Activated CD4-positive, alpha-beta memory T cell treated with anti-CD3 and anti-CD28 coated beads for 36 hours (primary cell): ENCODE measurements at regions not wholly inside any gene's neighbourhood (a gene's known extent, or its start where the extent isn't known, plus 50 kb on each side); places are given as distances from the start of the nearest gene placed in this dataset.
"Not testable (repeated sequence)": the region's sequence is repeated elsewhere in the genome, so short reads cannot be mapped to it uniquely, and the experiment has no call there.

ENCODE experiments used
- CTCF ChIA-PET: fragments of 350-600 bp; sonication (Branson Sonifier 250); formaldehyde crosslinking; loops from one replicate; lab custom pipeline; 2021; ENCODE audit warnings: antibody characterized with exemption, inconsistent platforms; lab: Charles Lee
- POLR2A ChIA-PET: fragments of 350-600 bp; sonication (Branson Sonifier 250); formaldehyde crosslinking; loops from one replicate; lab custom pipeline; 2021; ENCODE audit warnings: antibody characterized with exemption; lab: Charles Lee
- DNase-seq: peaks from one replicate; pipeline ENCODE4 v3.0.0-alpha.2; 2020
- H3K27ac Mint-ChIP-seq: one replicate; pipeline ENCODE4 v1.8.0; 2021; ENCODE audit warnings: mixed read lengths
- H3K27me3 Mint-ChIP-seq: one replicate; pipeline ENCODE4 v1.8.0; 2021; ENCODE audit warnings: mixed read lengths
- H3K36me3 Mint-ChIP-seq: one replicate; pipeline ENCODE4 v1.8.0; 2021; ENCODE audit warnings: mixed read lengths
- H3K4me1 Mint-ChIP-seq: one replicate; pipeline ENCODE4 v1.8.0; 2021; ENCODE audit warnings: low read depth, mixed read lengths
- H3K4me3 Mint-ChIP-seq: one replicate; pipeline ENCODE4 v1.8.0; 2021; ENCODE audit warnings: mild to moderate bottlenecking, mixed read lengths
- H3K9me3 Mint-ChIP-seq: one replicate; pipeline ENCODE4 v1.8.0; 2021; ENCODE audit warnings: mixed read lengths
- intact Hi-C: fragments of 100-400 bp; cut with micrococcal nuclease; formaldehyde crosslinking; loops from one replicate; pipeline ENCODE4 v1.15.1; 2023

GRCh38 chr1:229924639-229925038, 142.4 kb upstream of the GALNT2 start:
- ChIA-PET CTCF (no interaction called here), POLR2A (no interaction called here)
- H3K4me1 Mint-ChIP-seq: no peaks in the 10 kb centered on the region
- H3K9me3 Mint-ChIP-seq: no peaks in the 10 kb centered on the region
- DNase-seq: no peak
- H3K27ac Mint-ChIP-seq: no peak overlapping the region
- H3K36me3 Mint-ChIP-seq: no peaks in the 10 kb centered on the region
- peaks cover 13% of the 10 kb centered on the region for H3K27me3 Mint-ChIP-seq
- H3K4me3 Mint-ChIP-seq: no peak overlapping the region
- intact Hi-C loops: no loop called here

- H3K27me3 Mint-ChIP-seq: peaks cover 22% of the 10 kb centered on the region
- no peaks in the 10 kb centered on the region for H3K36me3 Mint-ChIP-seq
- intact Hi-C loops: no loop called here
- no peaks in the 10 kb centered on the region for H3K4me1 Mint-ChIP-seq
- H3K27ac Mint-ChIP-seq: no peak overlapping the region
- ChIA-PET POLR2A (no interaction called here), CTCF (no interaction called here)
- no peak for DNase-seq
- H3K4me3 Mint-ChIP-seq: no peak overlapping the region
- no peaks in the 10 kb centered on the region for H3K9me3 Mint-ChIP-seq
These were observed 138.3 kb upstream of the GALNT2 start for GRCh38 chr1:229928767-229929166.

- POLR2A ChIA-PET, intact Hi-C loops, H3K4me1 Mint-ChIP-seq, CTCF ChIA-PET, DNase-seq, H3K27ac Mint-ChIP-seq, H3K36me3 Mint-ChIP-seq, H3K4me3 Mint-ChIP-seq, H3K9me3 Mint-ChIP-seq: not testable (repeated sequence)
- H3K27me3 Mint-ChIP-seq: peaks cover 23% of the 10 kb centered on the region
These were observed 135.3 kb upstream of the GALNT2 start for GRCh38 chr1:229931751-229932150.

GRCh38 chr1:229935157-229935556, 131.9 kb upstream of the GALNT2 start:
- H3K27me3 Mint-ChIP-seq: peaks cover 17% of the 10 kb centered on the region
- intact Hi-C loops, H3K27ac Mint-ChIP-seq, H3K4me3 Mint-ChIP-seq, POLR2A ChIA-PET, CTCF ChIA-PET, H3K36me3 Mint-ChIP-seq, DNase-seq, H3K4me1 Mint-ChIP-seq, H3K9me3 Mint-ChIP-seq: not testable (repeated sequence)

GRCh38 chr1:229938551-229938950, 128.5 kb upstream of the GALNT2 start:
- Mint-ChIP-seq H3K36me3 (no peaks in the 10 kb centered on the region), H3K27me3 (peaks cover 14% of the 10 kb centered on the region), H3K9me3 (no peaks in the 10 kb centered on the region), H3K4me1 (no peaks in the 10 kb centered on the region), H3K27ac (no peak overlapping the region), H3K4me3 (no peak overlapping the region)
- POLR2A ChIA-PET: no interaction called here
- intact Hi-C loops: no loop called here
- CTCF ChIA-PET: no interaction called here
- no peak for DNase-seq

GRCh38 chr1:229940684-229941083, 126.4 kb upstream of the GALNT2 start:
- Mint-ChIP-seq H3K36me3 (no peaks in the 10 kb centered on the region), H3K27me3 (peaks cover 16% of the 10 kb centered on the region), H3K4me1 (no peaks in the 10 kb centered on the region), H3K9me3 (no peaks in the 10 kb centered on the region), H3K4me3 (no peak overlapping the region), H3K27ac (no peak overlapping the region)
- intact Hi-C loops: no loop called here
- CTCF ChIA-PET: no interaction called here
- POLR2A ChIA-PET: no interaction called here
- no peak for DNase-seq

GRCh38 chr1:229941160-229941559, 125.9 kb upstream of the GALNT2 start:
- H3K27me3 Mint-ChIP-seq: peaks cover 17% of the 10 kb centered on the region
- no peaks in the 10 kb centered on the region for H3K36me3 Mint-ChIP-seq
- H3K4me3 Mint-ChIP-seq: no peak overlapping the region
- H3K4me1 Mint-ChIP-seq: no peaks in the 10 kb centered on the region
- H3K9me3 Mint-ChIP-seq: no peaks in the 10 kb centered on the region
- ChIA-PET POLR2A (no interaction called here), CTCF (no interaction called here)
- no peak for DNase-seq
- intact Hi-C loops: no loop called here
- no peak overlapping the region for H3K27ac Mint-ChIP-seq

GRCh38 chr1:229941831-229942230, 125.2 kb upstream of the GALNT2 start:
- ChIA-PET CTCF (no interaction called here), POLR2A (no interaction called here)
- H3K4me1 Mint-ChIP-seq: no peaks in the 10 kb centered on the region
- H3K27ac Mint-ChIP-seq: no peak overlapping the region
- no peak overlapping the region for H3K4me3 Mint-ChIP-seq
- peaks cover 17% of the 10 kb centered on the region for H3K27me3 Mint-ChIP-seq
- intact Hi-C loops: no loop called here
- no peaks in the 10 kb centered on the region for H3K9me3 Mint-ChIP-seq
- no peaks in the 10 kb centered on the region for H3K36me3 Mint-ChIP-seq
- DNase-seq: no peak

GRCh38 chr1:229942501-229942900, 124.5 kb upstream of the GALNT2 start:
- no peaks in the 10 kb centered on the region for H3K4me1 Mint-ChIP-seq
- CTCF ChIA-PET: no interaction called here
- no peak overlapping the region for H3K4me3 Mint-ChIP-seq
- H3K27ac Mint-ChIP-seq: no peak overlapping the region
- POLR2A ChIA-PET: no interaction called here
- no peaks in the 10 kb centered on the region for H3K36me3 Mint-ChIP-seq
- H3K27me3 Mint-ChIP-seq: peaks cover 17% of the 10 kb centered on the region
- no peaks in the 10 kb centered on the region for H3K9me3 Mint-ChIP-seq
- no peak for DNase-seq
- intact Hi-C loops: no loop called here

- no peak overlapping the region for H3K27ac Mint-ChIP-seq
These were observed 123.8 kb upstream of the GALNT2 start for GRCh38 chr1:229943148-229943714.

GRCh38 chr1:229943988-229944743, 122.9 kb upstream of the GALNT2 start:
- Mint-ChIP-seq H3K4me1 (no peaks in the 10 kb centered on the region), H3K4me3 (no peak overlapping the region), H3K36me3 (no peaks in the 10 kb centered on the region), H3K27me3 (peaks cover 17% of the 10 kb centered on the region), H3K27ac (no peak overlapping the region), H3K9me3 (no peaks in the 10 kb centered on the region)
- no peak for DNase-seq
- intact Hi-C loops: no loop called here
- ChIA-PET POLR2A (no interaction called here), CTCF (no interaction called here)

More at GRCh38 chr1:229943148-229943714, 123.8 kb upstream of the GALNT2 start:
- ChIA-PET POLR2A (no interaction called here), CTCF (no interaction called here)
- H3K9me3 Mint-ChIP-seq: no peaks in the 10 kb centered on the region
- no peak for DNase-seq
- H3K27me3 Mint-ChIP-seq: peaks cover 17% of the 10 kb centered on the region
- no peak overlapping the region for H3K4me3 Mint-ChIP-seq
- intact Hi-C loops: no loop called here
- H3K4me1 Mint-ChIP-seq: no peaks in the 10 kb centered on the region
- no peaks in the 10 kb centered on the region for H3K36me3 Mint-ChIP-seq

- Mint-ChIP-seq H3K4me3 (no peak overlapping the region), H3K27ac (no peak overlapping the region), H3K36me3 (no peaks in the 10 kb centered on the region), H3K9me3 (no peaks in the 10 kb centered on the region), H3K27me3 (peaks cover 13% of the 10 kb centered on the region), H3K4me1 (no peaks in the 10 kb centered on the region)
- DNase-seq: no peak
- ChIA-PET CTCF (no interaction called here), POLR2A (no interaction called here)
- intact Hi-C loops: no loop called here
These were observed 121.2 kb upstream of the GALNT2 start for GRCh38 chr1:229945795-229946194.

GRCh38 chr1:229947968-229948367, 119.1 kb upstream of the GALNT2 start:
- ChIA-PET POLR2A (no interaction called here), CTCF (no interaction called here)
- H3K4me3 Mint-ChIP-seq: no peak overlapping the region
- H3K36me3 Mint-ChIP-seq: no peaks in the 10 kb centered on the region
- intact Hi-C loops: no loop called here
- no peak for DNase-seq
- H3K9me3 Mint-ChIP-seq: no peaks in the 10 kb centered on the region
- no peaks in the 10 kb centered on the region for H3K4me1 Mint-ChIP-seq
- peaks cover 11% of the 10 kb centered on the region for H3K27me3 Mint-ChIP-seq
- no peak overlapping the region for H3K27ac Mint-ChIP-seq
